IMR-90 (cell line): ENCODE measurements at regions not wholly inside any gene's neighbourhood (a gene's known extent, or its start where the extent isn't known, plus 50 kb on each side); places are given as distances from the start of the nearest gene placed in this dataset.

Experiments
- ATAC-seq: fragments of 200-7000 bp; cut with Tn5 transposase; 2 replicates; pipeline ENCODE4 v1.9.1; 2020; ENCODE audit warnings: low read depth, mild to moderate bottlenecking, moderate library complexity
- BruUV-seq: library from RNA; stranded (reverse); fragments of 400-500 nt; replicated peaks from 2 replicates; lab custom pipeline; 2021; lab: Mats Ljungman, UMichigan
- CTCF ChIA-PET: fragments of 300-600 bp; formaldehyde crosslinking; extraction: SDS; loops from one replicate; lab custom pipeline; 2021; ENCODE audit warnings: antibody characterized with exemption; lab: Yijun Ruan, JAX
- POLR2A ChIA-PET: fragments of 300-600 bp; sonication (Branson Sonifier 250); formaldehyde crosslinking; loops from one replicate; lab custom pipeline; 2022; ENCODE audit warnings: antibody characterized with exemption; ENCODE audit not compliant: unreplicated experiment; lab: Charles Lee
- DNase-seq: peaks from one replicate; pipeline ENCODE4 v3.0.0; 2013
- H2AFZ ChIP-seq: replicated peaks from 2 replicates; pipeline ENCODE3; 2013; ENCODE audit warnings: low read length, mild to moderate bottlenecking; ENCODE audit not compliant: poor library complexity
- H2AK5ac ChIP-seq: 2 replicates; pipeline ENCODE4 v1.6.1; 2013; ENCODE audit warnings: low read depth, low read length, inconsistent platforms
- H2AK9ac ChIP-seq: replicated peaks from 2 replicates; pipeline ENCODE3; 2013; ENCODE audit warnings: mild to moderate bottlenecking, low read depth, low read length, moderate library complexity; ENCODE audit not compliant: poor library complexity
- H2BK120ac ChIP-seq: 2 replicates; pipeline ENCODE4 v1.6.1; 2013; ENCODE audit warnings: low read depth, low read length, inconsistent platforms
- H2BK15ac ChIP-seq: 3 replicates; pipeline ENCODE4 v1.6.1; 2013; ENCODE audit warnings: low read depth, low read length, inconsistent platforms
- H2BK20ac ChIP-seq: 2 replicates; pipeline ENCODE4 v1.6.1; 2013; ENCODE audit warnings: low read depth, mild to moderate bottlenecking, inconsistent platforms, low read length, moderate library complexity
- H2BK5ac ChIP-seq: 2 replicates; pipeline ENCODE4 v1.6.1; 2013; ENCODE audit warnings: mild to moderate bottlenecking, low read depth, low read length, inconsistent platforms; ENCODE audit not compliant: poor library complexity, severe bottlenecking
- H3K14ac ChIP-seq: replicated peaks from 2 replicates; pipeline ENCODE4 v1.6.1; 2013; ENCODE audit warnings: low read depth, low read length, inconsistent platforms
- H3K18ac ChIP-seq: 2 replicates; pipeline ENCODE4 v1.6.1; 2013; ENCODE audit warnings: low read depth, low read length, control low read depth
- H3K23ac ChIP-seq: 2 replicates; pipeline ENCODE4 v1.6.1; 2013; ENCODE audit warnings: low read depth, low read length, inconsistent platforms
- H3K27ac ChIP-seq: 2 replicates; pipeline ENCODE4 v1.5.1; 2013; ENCODE audit warnings: mild to moderate bottlenecking, control low read depth, low read length; ENCODE audit not compliant: insufficient read depth
- H3K27me3 ChIP-seq: 2 replicates; pipeline ENCODE4 v1.6.1; 2013; ENCODE audit warnings: low read length; ENCODE audit not compliant: control insufficient read depth, insufficient read depth
- H3K36me3 ChIP-seq: 2 replicates; pipeline ENCODE4 v1.6.1; 2013; ENCODE audit warnings: low read length, mixed read lengths; ENCODE audit not compliant: control insufficient read depth, insufficient read depth
- H3K4ac ChIP-seq: 2 replicates; pipeline ENCODE4 v1.6.1; 2013; ENCODE audit warnings: low read depth, low read length, inconsistent platforms
- H3K4me1 ChIP-seq: 2 replicates; pipeline ENCODE4 v1.6.1; 2013; ENCODE audit warnings: low read length, mixed read lengths; ENCODE audit not compliant: control insufficient read depth, insufficient read depth
- H3K4me2 ChIP-seq: 2 replicates; pipeline ENCODE4 v1.6.1; 2013; ENCODE audit warnings: low read depth, mild to moderate bottlenecking, control low read depth, low read length, moderate library complexity
- H3K4me3 ChIP-seq: 2 replicates; pipeline ENCODE4 v1.5.1; 2013; ENCODE audit warnings: low read depth, mild to moderate bottlenecking, control low read depth, low read length, moderate library complexity; ENCODE audit not compliant: insufficient read depth
- H3K56ac ChIP-seq: 2 replicates; pipeline ENCODE4 v1.6.1; 2013; ENCODE audit warnings: low read length, inconsistent platforms; ENCODE audit not compliant: insufficient read depth; ENCODE audit errors: extremely low read depth
- H3K79me1 ChIP-seq, 2 experiments: 2 replicates each; pipeline ENCODE4 v1.6.1; 2013; ENCODE audit warnings: low read length in 2 of 2, inconsistent platforms in 1 of 2, low read depth in 1 of 2
- H3K9ac ChIP-seq: 2 replicates; pipeline ENCODE4 v1.6.1; 2013; ENCODE audit warnings: low read depth, low read length, control low read depth
- H3K9me1 ChIP-seq: 2 replicates; pipeline ENCODE4 v1.6.1; 2013; ENCODE audit warnings: low read length, inconsistent platforms; ENCODE audit not compliant: insufficient read depth
- H3K9me3 ChIP-seq: 2 replicates; pipeline ENCODE4 v1.6.1; 2013; ENCODE audit warnings: low read length; ENCODE audit not compliant: control insufficient read depth, insufficient read depth
- H4K20me1 ChIP-seq: 2 replicates; pipeline ENCODE4 v1.6.1; 2013; ENCODE audit warnings: low read length, inconsistent platforms; ENCODE audit not compliant: insufficient read depth
- H4K5ac ChIP-seq: 2 replicates; pipeline ENCODE4 v1.6.1; 2013; ENCODE audit warnings: mild to moderate bottlenecking, low read depth, low read length, control low read depth
- H4K8ac ChIP-seq, 2 experiments: 2 replicates each; pipeline ENCODE4 v1.6.1; 2013; ENCODE audit warnings: low read depth in 2 of 2, low read length in 2 of 2, control low read depth in 1 of 2, inconsistent platforms in 1 of 2
- H4K91ac ChIP-seq: 2 replicates; pipeline ENCODE4 v1.6.1; 2013; ENCODE audit warnings: low read depth, low read length, inconsistent platforms; ENCODE audit not compliant: insufficient read depth
- BHLHE40 ChIP-seq: fragments of 150-350 bp; IDR thresholded peaks from 2 replicates; pipeline ENCODE4 v1.6.1; 2016; ENCODE audit warnings: mild to moderate bottlenecking, low read depth, low read length
- CHD1 ChIP-seq: IDR thresholded peaks from 2 replicates; pipeline ENCODE4 v1.6.1; 2012; ENCODE audit warnings: low read depth, low read length, improper control_type of control experiment
- ELK1 ChIP-seq: fragments of 150-350 bp; IDR thresholded peaks from 2 replicates; pipeline ENCODE4 v1.6.1; 2016; ENCODE audit warnings: low read depth, mild to moderate bottlenecking, low read length, moderate library complexity, borderline replicate concordance
- MAFK ChIP-seq: IDR thresholded peaks from 2 replicates; pipeline ENCODE4 v1.6.1; 2012; ENCODE audit warnings: low read depth, low read length, improper control_type of control experiment
- MAZ ChIP-seq: IDR thresholded peaks from 2 replicates; pipeline ENCODE4 v1.6.1; 2012; ENCODE audit warnings: low read depth, mild to moderate bottlenecking, low read length, improper control_type of control experiment, moderate library complexity, borderline replicate concordance
- MXI1 ChIP-seq: IDR thresholded peaks from 2 replicates; pipeline ENCODE4 v1.6.1; 2012; ENCODE audit warnings: low read depth, mild to moderate bottlenecking, low read length, moderate library complexity, borderline replicate concordance
- RCOR1 ChIP-seq: IDR thresholded peaks from 2 replicates; pipeline ENCODE4 v1.6.1; 2012; ENCODE audit warnings: mild to moderate bottlenecking, low read length, improper control_type of control experiment; ENCODE audit not compliant: insufficient replicate concordance
- RFX5 ChIP-seq: IDR thresholded peaks from 2 replicates; pipeline ENCODE4 v1.8.0; 2012; ENCODE audit warnings: low read depth, mild to moderate bottlenecking, low read length, moderate library complexity
- SMC3 ChIP-seq: fragments of 150-350 bp; IDR thresholded peaks from 2 replicates; pipeline ENCODE4 v1.6.1; 2016; ENCODE audit warnings: low read depth, mild to moderate bottlenecking, antibody characterized with exemption, low read length, moderate library complexity
- WGBS, 2 experiments: methylation state at CpG; one replicate each; pipeline versions ENCODE4 v1.1.5 to v1.1.7; 2013; ENCODE audit warnings: missing lambda C conversion rate in 2 of 2; ENCODE audit not compliant: insufficient read length in 1 of 2; ENCODE audit errors: extremely low coverage in 2 of 2; 5-methylcytosine and 5-hydroxymethylcytosine counted together
- dilution Hi-C: fragments of 300-500 bp; cut with HindIII; formaldehyde crosslinking; loops from one replicate; pipeline ENCODE4 v1.14.3; 2018; ENCODE audit warnings: low sequenced_read_pairs; ENCODE audit not compliant: unreplicated experiment
- in situ Hi-C: fragments of 300-500 bp; cut with MboI; formaldehyde crosslinking; loops from 3 replicates; pipeline ENCODE4 v1.14.3; 2019; ENCODE audit warnings: low sequenced_read_pairs, inconsistent platforms, mixed read lengths
- intact Hi-C: fragments of 100-400 bp; cut with micrococcal nuclease; formaldehyde crosslinking; loops from 2 replicates; pipeline ENCODE4 v1.10.0; 2022
- TF ChIP-seq, protein P1 (sequence below): fragments of 150-350 bp; IDR thresholded peaks from 2 replicates; pipeline ENCODE4 v1.6.1; 2017; ENCODE audit warnings: mild to moderate bottlenecking, antibody characterized with exemption, low read length, low read depth

- peaks cover 13% of the 10 kb centered on the region for H3K9me3 ChIP-seq
- H2BK15ac ChIP-seq: no peak overlapping the region
- CTCF ChIA-PET: no interaction called here
- no peaks in the 10 kb centered on the region for H3K27me3 ChIP-seq
- H4K8ac ChIP-seq: no peak overlapping the region
- DNase-seq (no peak), ATAC-seq (no peak)
- H3K14ac ChIP-seq: no peak overlapping the region
- no peak overlapping the region for H3K4me3 ChIP-seq
- no peaks in the 10 kb centered on the region for H3K4me1 ChIP-seq
- no peak overlapping the region for H3K4me2 ChIP-seq
- no peak overlapping the region for H3K18ac ChIP-seq
- intact Hi-C loops: no loop called here
- no CpG with 5 or more reads among the region's 4 CpGs for WGBS, 2 experiments
- no peaks in the 10 kb centered on the region for H3K79me1 ChIP-seq
- no peak overlapping the region for H3K56ac ChIP-seq
- in situ Hi-C loops: no loop called here
- no peak overlapping the region for H4K5ac ChIP-seq
- H3K9me1 ChIP-seq: no peaks in the 10 kb centered on the region
- dilution Hi-C loops: no loop called here
- POLR2A ChIA-PET: no interaction called here
- H2AK5ac ChIP-seq: no peak overlapping the region
- H3K27ac ChIP-seq: no peak overlapping the region
- H2AK9ac ChIP-seq: no peak overlapping the region
- no TSS peak for BruUV-seq
- H3K23ac ChIP-seq: no peak overlapping the region
- no peak overlapping the region for H3K4ac ChIP-seq
- no peaks in the 10 kb centered on the region for H3K36me3 ChIP-seq
- H2BK120ac ChIP-seq: no peak overlapping the region
- no peaks in the 10 kb centered on the region for H4K20me1 ChIP-seq
- no peak overlapping the region for H3K9ac ChIP-seq
- no peak overlapping the region for H2BK20ac ChIP-seq
- no peak overlapping the region for H2AFZ ChIP-seq
- no peak overlapping the region for H4K91ac ChIP-seq
- TF ChIP-seq RCOR1 (no peak), MAZ (no peak), SMC3 (no peak), BHLHE40 (no peak), ELK1 (no peak), MXI1 (no peak), CHD1 (no peak), MAFK (no peak), RFX5 (no peak)
- TF ChIP-seq, protein P1, sequence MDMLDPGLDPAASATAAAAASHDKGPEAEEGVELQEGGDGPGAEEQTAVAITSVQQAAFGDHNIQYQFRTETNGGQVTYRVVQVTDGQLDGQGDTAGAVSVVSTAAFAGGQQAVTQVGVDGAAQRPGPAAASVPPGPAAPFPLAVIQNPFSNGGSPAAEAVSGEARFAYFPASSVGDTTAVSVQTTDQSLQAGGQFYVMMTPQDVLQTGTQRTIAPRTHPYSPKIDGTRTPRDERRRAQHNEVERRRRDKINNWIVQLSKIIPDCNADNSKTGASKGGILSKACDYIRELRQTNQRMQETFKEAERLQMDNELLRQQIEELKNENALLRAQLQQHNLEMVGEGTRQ: no peak
- no peak overlapping the region for H2BK5ac ChIP-seq
Measured at GRCh38 chr16:9526791-9527190, 435.3 kb downstream of the HAPSTR1 start.
